Activated CD4-positive, alpha-beta T cell treated with anti-CD3 and anti-CD28 coated beads, Interleukin-2, amount 10 ng/mL, durations not matched to agents 24 days and 14 days (primary cell): ENCODE measurements at regions not wholly inside any gene's neighbourhood (a gene's known extent, or its start where the extent isn't known, plus 50 kb on each side); places are given as distances from the start of the nearest gene placed in this dataset.

ENCODE experiments used
- DNase-seq: peaks from one replicate; pipeline ENCODE4 v3.0.0; 2022
- H3K27ac Mint-ChIP-seq: one replicate; pipeline ENCODE4 v1.8.0; 2022; ENCODE audit warnings: mild to moderate bottlenecking, mixed read lengths
- H3K27me3 Mint-ChIP-seq: one replicate; pipeline ENCODE4 v1.8.0; 2022; ENCODE audit warnings: mixed read lengths
- H3K36me3 Mint-ChIP-seq: one replicate; pipeline ENCODE4 v1.8.0; 2022; ENCODE audit warnings: low read depth, mild to moderate bottlenecking, mixed read lengths
- H3K4me1 Mint-ChIP-seq: one replicate; pipeline ENCODE4 v1.8.0; 2021; ENCODE audit warnings: mixed read lengths
- H3K4me3 Mint-ChIP-seq: one replicate; pipeline ENCODE4 v1.8.0; 2022; ENCODE audit warnings: mild to moderate bottlenecking, moderate library complexity, mixed read lengths
- H3K9me3 Mint-ChIP-seq: one replicate; pipeline ENCODE4 v1.8.0; 2021; ENCODE audit warnings: mixed read lengths
- intact Hi-C: fragments of 100-400 bp; cut with micrococcal nuclease; formaldehyde crosslinking; loops from one replicate; pipeline ENCODE4 v1.15.1; 2023

DNA sequence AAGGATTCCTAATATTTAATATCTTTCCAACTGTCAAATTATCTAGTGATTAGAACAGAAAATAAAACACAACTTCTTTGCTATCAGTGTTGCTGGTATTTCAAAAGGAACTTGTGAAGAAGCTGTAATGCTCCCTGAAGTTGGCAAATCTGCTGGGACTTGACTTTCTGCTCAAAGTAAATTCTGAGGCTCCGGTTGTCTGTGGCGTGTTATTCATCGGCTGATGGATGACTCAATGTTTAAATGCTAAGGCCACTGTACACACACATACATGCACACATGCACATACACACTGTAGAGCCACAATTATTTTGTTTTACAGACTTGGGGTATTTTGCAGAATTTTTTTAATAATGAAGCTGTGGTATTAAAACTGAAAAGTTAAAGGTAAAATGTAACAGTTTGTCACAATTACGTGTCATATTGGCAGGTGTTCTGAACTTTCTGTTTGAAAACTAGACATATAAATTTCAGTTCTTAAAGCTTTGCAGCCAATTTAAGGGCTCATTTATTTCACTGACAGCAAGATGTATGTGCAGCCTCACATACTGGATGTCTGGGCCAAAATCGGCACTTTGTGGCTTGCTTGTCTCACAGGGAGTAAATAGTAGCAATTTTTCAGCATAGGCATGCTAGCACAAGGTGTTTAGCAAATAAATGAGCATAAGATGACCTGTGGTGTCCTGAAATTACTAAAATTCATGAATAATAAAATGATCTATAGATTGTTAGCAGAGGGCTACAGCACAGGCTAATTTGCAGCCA is 1691.7 kb upstream of the PCDH20 start:
- Mint-ChIP-seq H3K4me1 (no peaks in the 10 kb centered on the region), H3K36me3 (no peaks in the 10 kb centered on the region), H3K27me3 (no peaks in the 10 kb centered on the region), H3K27ac (no peak overlapping the region), H3K4me3 (no peak overlapping the region), H3K9me3 (no peaks in the 10 kb centered on the region)
- no peak for DNase-seq
- intact Hi-C loops, result no loop called here

- Mint-ChIP-seq H3K9me3 (no peaks in the 10 kb centered on the region), H3K27me3 (no peaks in the 10 kb centered on the region), H3K36me3 (no peaks in the 10 kb centered on the region), H3K27ac (no peak overlapping the region), H3K4me3 (no peak overlapping the region), H3K4me1 (no peaks in the 10 kb centered on the region)
- DNase-seq, result no peak
- intact Hi-C loops, result no loop called here
Observed at GRCh38 chr13:63094717-63095116, 1679.1 kb upstream of the PCDH20 start.

GRCh38 chr13:63093907-63094469 is 1678.3 kb upstream of the PCDH20 start:
- H3K27me3 Mint-ChIP-seq, result no peaks in the 10 kb centered on the region
- H3K4me3 Mint-ChIP-seq, result no peak overlapping the region
- H3K27ac Mint-ChIP-seq, result no peak overlapping the region
- no peak for DNase-seq
- H3K9me3 Mint-ChIP-seq, result no peaks in the 10 kb centered on the region
- no peaks in the 10 kb centered on the region for H3K36me3 Mint-ChIP-seq
- H3K4me1 Mint-ChIP-seq, result no peaks in the 10 kb centered on the region
- intact Hi-C loops, result no loop called here

- no peaks in the 10 kb centered on the region for H3K4me1 Mint-ChIP-seq
- no peaks in the 10 kb centered on the region for H3K9me3 Mint-ChIP-seq
Observed at GRCh38 chr13:63092456-63092855, 1676.8 kb upstream of the PCDH20 start.

DNA sequence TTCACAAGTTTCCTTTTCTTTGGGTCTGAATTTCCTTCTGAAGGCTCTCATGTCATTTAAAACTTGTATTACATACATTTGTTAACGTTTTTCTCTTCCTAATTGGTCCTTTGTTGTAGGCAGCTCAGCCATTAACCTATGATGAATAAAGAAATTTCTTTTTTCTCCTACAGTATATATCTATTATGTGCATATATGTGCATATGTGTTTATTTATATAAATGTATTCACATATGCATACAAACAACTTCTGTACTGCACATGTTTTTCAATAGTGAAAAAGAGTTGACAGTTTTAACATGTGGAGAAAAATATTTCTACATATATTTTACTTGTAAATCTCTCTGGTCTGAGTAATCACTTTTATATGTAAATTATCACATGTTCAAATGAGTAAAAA is 1674.9 kb upstream of the PCDH20 start:
- DNase-seq, result no peak
- H3K27me3 Mint-ChIP-seq, result no peaks in the 10 kb centered on the region
- no peaks in the 10 kb centered on the region for H3K36me3 Mint-ChIP-seq
- no peak overlapping the region for H3K4me3 Mint-ChIP-seq
- H3K9me3 Mint-ChIP-seq, result no peaks in the 10 kb centered on the region
- intact Hi-C loops, result no loop called here
- no peaks in the 10 kb centered on the region for H3K4me1 Mint-ChIP-seq
- no peak overlapping the region for H3K27ac Mint-ChIP-seq

More at GRCh38 chr13:63092456-63092855, 1676.8 kb upstream of the PCDH20 start:
- Mint-ChIP-seq H3K36me3 (no peaks in the 10 kb centered on the region), H3K27me3 (no peaks in the 10 kb centered on the region), H3K4me3 (no peak overlapping the region), H3K27ac (no peak overlapping the region)
- no peak for DNase-seq
- intact Hi-C loops, result no loop called here

GRCh38 chr13:63088226-63088625 is 1672.6 kb upstream of the PCDH20 start:
- H3K9me3 Mint-ChIP-seq, result no peaks in the 10 kb centered on the region
- H3K4me3 Mint-ChIP-seq, result no peak overlapping the region
- DNase-seq, result no peak
- intact Hi-C loops, result no loop called here
- no peaks in the 10 kb centered on the region for H3K27me3 Mint-ChIP-seq
- H3K27ac Mint-ChIP-seq, result no peak overlapping the region
- H3K36me3 Mint-ChIP-seq, result no peaks in the 10 kb centered on the region
- H3K4me1 Mint-ChIP-seq, result no peaks in the 10 kb centered on the region

DNA sequence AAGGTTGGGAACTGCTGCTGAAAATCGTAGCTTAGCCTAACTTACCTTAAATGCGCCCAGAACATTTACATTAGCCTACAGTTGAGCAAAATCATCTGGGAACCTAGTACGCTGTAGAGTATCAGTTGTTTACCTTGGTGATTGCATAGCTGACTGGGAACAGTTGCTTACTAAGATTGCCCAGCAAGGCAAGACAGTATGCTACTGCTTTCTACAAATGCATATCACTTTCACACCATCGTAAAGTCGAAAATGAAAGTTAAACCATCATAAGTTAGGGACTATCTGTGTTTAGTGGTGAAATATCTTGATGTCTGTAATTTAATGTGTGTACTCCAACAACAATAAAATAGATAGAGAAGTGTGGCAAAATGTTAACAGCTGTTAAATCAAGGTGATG is 1670.6 kb upstream of the PCDH20 start:
- Mint-ChIP-seq H3K4me1 (no peaks in the 10 kb centered on the region), H3K4me3 (no peak overlapping the region), H3K27ac (no peak overlapping the region), H3K9me3 (peaks cover 3% of the 10 kb centered on the region), H3K27me3 (no peaks in the 10 kb centered on the region), H3K36me3 (no peaks in the 10 kb centered on the region)
- intact Hi-C loops, result no loop called here
- DNase-seq, result no peak

DNA sequence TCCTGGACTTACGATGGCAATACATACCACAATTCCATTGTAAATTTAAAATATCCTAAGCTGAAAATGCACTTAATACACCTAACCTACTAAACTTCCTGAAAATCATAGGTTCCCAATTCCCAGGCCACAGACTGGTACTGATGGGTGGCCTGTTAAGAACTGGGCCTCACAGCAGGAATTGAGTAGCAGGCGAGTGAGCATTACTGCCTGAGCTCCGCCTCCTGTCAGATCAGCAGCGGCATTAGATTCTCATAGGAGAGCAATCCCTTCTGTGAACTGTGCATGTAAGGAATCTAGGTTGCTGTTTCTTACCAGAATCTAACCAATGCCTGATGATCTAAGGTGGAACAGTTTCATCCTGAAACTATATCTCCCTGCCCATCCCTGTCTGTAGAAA is 1670.2 kb upstream of the PCDH20 start:
- intact Hi-C loops, result no loop called here
- Mint-ChIP-seq H3K36me3 (no peaks in the 10 kb centered on the region), H3K27me3 (no peaks in the 10 kb centered on the region), H3K27ac (no peak overlapping the region), H3K4me1 (no peaks in the 10 kb centered on the region), H3K9me3 (peaks cover 4% of the 10 kb centered on the region), H3K4me3 (no peak overlapping the region)
- DNase-seq, result no peak

DNA sequence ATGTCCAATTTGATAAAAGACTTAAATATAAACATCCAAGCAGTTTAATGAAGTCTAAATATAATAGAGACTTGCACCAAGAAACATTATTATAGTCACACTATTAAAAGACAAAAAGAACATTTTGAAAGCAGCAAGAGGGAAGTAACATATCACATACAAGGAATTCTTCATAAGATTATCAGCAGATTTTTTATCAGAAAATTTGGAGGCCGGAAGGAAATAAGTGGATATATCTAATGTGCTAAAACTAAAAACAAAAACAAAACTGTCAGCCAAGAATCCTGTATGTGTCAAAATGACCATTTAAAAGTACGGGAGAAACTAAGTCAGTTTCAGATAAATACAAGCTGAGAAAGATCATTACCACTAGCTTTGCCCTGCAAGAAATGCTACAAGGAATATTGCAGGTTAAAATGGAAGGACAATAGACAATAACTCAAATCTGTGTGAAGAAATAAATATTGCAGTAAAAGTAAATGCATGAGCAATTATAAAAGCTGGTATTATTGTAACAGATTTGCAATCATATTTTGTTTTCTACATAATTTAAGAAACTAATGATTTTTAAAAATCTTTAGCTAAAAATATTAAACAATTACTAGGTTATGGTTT is 1665.9 kb upstream of the PCDH20 start:
- no peak overlapping the region for H3K27ac Mint-ChIP-seq
- no peak overlapping the region for H3K4me3 Mint-ChIP-seq
- no peaks in the 10 kb centered on the region for H3K27me3 Mint-ChIP-seq
- peaks cover 4% of the 10 kb centered on the region for H3K9me3 Mint-ChIP-seq
- intact Hi-C loops, result no loop called here
- no peaks in the 10 kb centered on the region for H3K4me1 Mint-ChIP-seq
- no peaks in the 10 kb centered on the region for H3K36me3 Mint-ChIP-seq
- DNase-seq, result no peak

GRCh38 chr13:63075126-63075525 is 1659.5 kb upstream of the PCDH20 start:
- no peaks in the 10 kb centered on the region for H3K27me3 Mint-ChIP-seq
- no peak overlapping the region for H3K27ac Mint-ChIP-seq
- no peak overlapping the region for H3K4me3 Mint-ChIP-seq
- no peak for DNase-seq
- H3K4me1 Mint-ChIP-seq, result no peaks in the 10 kb centered on the region
- no peaks in the 10 kb centered on the region for H3K9me3 Mint-ChIP-seq
- H3K36me3 Mint-ChIP-seq, result no peaks in the 10 kb centered on the region
- intact Hi-C loops, result no loop called here

DNA sequence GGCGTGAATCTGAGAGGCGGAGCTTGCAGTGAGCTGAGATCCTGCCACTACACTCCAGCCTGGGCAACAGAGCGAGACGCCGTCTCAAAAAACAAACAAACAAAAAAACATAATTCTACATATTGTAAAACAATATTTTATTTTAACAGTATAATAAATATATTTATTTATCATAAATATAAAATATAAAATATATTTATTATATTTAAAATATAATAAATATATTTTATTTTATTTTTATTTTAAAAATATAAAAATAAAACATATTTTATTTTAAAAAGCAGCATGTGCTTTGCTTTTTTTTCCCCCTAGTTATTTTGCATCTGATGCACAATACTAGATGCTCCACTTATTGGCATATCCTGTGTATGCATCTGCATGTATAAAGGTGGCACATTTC is 1634.6 kb upstream of the PCDH20 start:
- Mint-ChIP-seq H3K9me3 (peaks cover 8% of the 10 kb centered on the region), H3K27ac (no peak overlapping the region), H3K4me3 (no peak overlapping the region), H3K4me1 (no peaks in the 10 kb centered on the region), H3K36me3 (no peaks in the 10 kb centered on the region), H3K27me3 (no peaks in the 10 kb centered on the region)
- intact Hi-C loops, result no loop called here
- DNase-seq, result no peak

DNA sequence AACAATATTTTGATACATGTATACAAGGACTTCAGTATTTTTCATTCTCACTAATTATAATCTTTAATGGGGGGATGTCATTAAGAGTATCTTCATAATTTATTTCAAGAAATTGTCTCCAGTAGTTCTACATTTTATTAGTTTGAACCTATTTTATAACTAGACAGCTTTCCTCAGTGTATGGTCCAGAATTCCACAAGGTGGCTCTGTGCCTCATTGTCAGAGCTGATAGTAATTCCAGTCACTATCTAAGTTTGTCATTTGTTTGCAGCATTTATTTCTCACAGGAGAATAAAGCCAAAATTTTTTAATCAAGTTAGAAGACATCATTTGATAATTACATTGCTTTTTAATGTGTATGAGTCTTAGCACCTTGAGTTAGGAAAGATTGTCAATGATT is 1633.0 kb upstream of the PCDH20 start:
- intact Hi-C loops, result no loop called here
- H3K4me3 Mint-ChIP-seq, result no peak overlapping the region
- H3K9me3 Mint-ChIP-seq, result peaks cover 8% of the 10 kb centered on the region
- H3K36me3 Mint-ChIP-seq, result no peaks in the 10 kb centered on the region
- no peak overlapping the region for H3K27ac Mint-ChIP-seq
- no peaks in the 10 kb centered on the region for H3K4me1 Mint-ChIP-seq
- no peaks in the 10 kb centered on the region for H3K27me3 Mint-ChIP-seq
- DNase-seq, result no peak

- Mint-ChIP-seq H3K27me3 (no peaks in the 10 kb centered on the region), H3K9me3 (peaks cover 6% of the 10 kb centered on the region), H3K4me1 (no peaks in the 10 kb centered on the region), H3K36me3 (no peaks in the 10 kb centered on the region), H3K27ac (no peak overlapping the region), H3K4me3 (no peak overlapping the region)
- intact Hi-C loops, result no loop called here
- DNase-seq, result no peak
Observed at GRCh38 chr13:63044589-63045313, 1629.1 kb upstream of the PCDH20 start.

DNA sequence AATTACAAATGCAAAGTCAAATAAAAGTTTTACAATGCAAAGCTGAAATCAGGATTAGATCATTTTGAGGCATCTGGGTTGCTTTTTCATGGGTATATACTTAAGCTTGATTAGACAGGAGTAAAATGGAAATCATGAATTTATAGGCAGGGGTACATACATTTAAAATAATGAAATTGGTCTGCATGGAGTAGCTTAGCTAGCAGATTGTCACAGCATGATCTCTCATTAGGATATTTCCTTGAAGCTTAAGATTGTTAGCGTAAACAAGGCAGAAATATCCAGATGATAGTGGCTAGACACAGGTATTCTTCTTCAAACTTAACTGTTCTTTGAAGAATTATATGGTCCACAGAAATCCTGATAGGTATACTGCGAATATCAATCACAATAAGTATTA is 1627.0 kb upstream of the PCDH20 start:
- no peaks in the 10 kb centered on the region for H3K27me3 Mint-ChIP-seq
- no peak overlapping the region for H3K27ac Mint-ChIP-seq
- intact Hi-C loops, result no loop called here
- H3K9me3 Mint-ChIP-seq, result peaks cover 8% of the 10 kb centered on the region
- H3K4me1 Mint-ChIP-seq, result no peaks in the 10 kb centered on the region
- no peak overlapping the region for H3K4me3 Mint-ChIP-seq
- no peaks in the 10 kb centered on the region for H3K36me3 Mint-ChIP-seq
- no peak for DNase-seq
